ENCODE measurements at regions not wholly inside any gene's neighbourhood (a gene's known extent, or its start where the extent isn't known, plus 50 kb on each side); places are given as distances from the start of the nearest gene placed in this dataset.
"Not testable (repeated sequence)": the region's sequence is repeated elsewhere in the genome, so short reads cannot be mapped to it uniquely, and the experiment has no call there.

DNA sequence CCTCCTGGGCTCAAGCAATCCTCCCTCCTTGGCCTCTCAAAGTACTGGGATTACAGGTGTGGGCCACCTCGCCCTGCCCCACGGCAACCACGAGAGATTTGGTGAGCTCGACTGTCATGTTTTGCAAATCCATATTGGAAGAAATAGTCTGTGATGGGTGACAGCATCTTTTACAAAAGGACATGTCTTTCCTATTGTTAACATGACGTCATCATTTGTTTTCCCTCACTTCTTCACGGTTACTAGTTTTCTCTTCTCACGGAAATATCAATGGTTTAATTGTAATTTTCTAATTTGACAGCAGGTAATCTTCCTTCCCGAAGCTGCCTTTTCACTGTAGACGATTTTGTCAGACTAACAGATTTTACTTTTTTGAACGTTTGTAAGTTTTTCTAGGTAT, 110.8 kb upstream of the GREM2 start:
- no peaks in the 10 kb centered on the region for H3K27me3 ChIP-seq
- no peak overlapping the region for H3K4me3 ChIP-seq
- no peaks in the 10 kb centered on the region for H3K9me3 ChIP-seq
- H3K36me3 ChIP-seq: no peaks in the 10 kb centered on the region
- H3K4me1 ChIP-seq: no peaks in the 10 kb centered on the region
- intact Hi-C loops (cut with DNase I): no loop called here
- H3K27ac ChIP-seq: no peak overlapping the region
- TF ChIP-seq POLR2A (IDR thresholded peaks at IDR 0.05) (no peak), POLR2AphosphoS5 (IDR thresholded peaks at IDR 0.05; ENCODE audit: insufficient read depth in 1 of 2, low read depth in 1 of 2) (no peak)
- TF ChIP-seq, protein P1, sequence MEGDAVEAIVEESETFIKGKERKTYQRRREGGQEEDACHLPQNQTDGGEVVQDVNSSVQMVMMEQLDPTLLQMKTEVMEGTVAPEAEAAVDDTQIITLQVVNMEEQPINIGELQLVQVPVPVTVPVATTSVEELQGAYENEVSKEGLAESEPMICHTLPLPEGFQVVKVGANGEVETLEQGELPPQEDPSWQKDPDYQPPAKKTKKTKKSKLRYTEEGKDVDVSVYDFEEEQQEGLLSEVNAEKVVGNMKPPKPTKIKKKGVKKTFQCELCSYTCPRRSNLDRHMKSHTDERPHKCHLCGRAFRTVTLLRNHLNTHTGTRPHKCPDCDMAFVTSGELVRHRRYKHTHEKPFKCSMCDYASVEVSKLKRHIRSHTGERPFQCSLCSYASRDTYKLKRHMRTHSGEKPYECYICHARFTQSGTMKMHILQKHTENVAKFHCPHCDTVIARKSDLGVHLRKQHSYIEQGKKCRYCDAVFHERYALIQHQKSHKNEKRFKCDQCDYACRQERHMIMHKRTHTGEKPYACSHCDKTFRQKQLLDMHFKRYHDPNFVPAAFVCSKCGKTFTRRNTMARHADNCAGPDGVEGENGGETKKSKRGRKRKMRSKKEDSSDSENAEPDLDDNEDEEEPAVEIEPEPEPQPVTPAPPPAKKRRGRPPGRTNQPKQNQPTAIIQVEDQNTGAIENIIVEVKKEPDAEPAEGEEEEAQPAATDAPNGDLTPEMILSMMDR (IDR thresholded peaks at IDR 0.05): no peak
- no peak for DNase-seq (ENCODE audit: extremely low spot score in 2 of 2)

DNA sequence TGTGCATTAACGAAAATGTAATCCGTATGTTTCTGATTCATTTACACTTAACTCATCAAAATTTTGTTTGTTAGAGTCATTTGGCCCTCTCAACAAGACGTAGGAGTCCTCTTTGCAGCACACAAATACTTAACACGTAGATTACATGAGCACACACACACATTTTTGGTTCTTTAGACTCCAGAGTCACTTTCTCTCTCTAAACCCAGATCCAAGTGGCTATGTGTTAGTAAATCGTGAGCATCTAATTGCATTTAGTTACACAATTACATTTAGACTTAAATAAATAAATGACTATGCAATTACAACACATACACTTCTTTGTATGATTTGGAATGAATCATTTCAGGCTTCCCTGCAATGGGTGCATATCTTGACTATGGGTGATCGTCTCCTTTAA, 109.0 kb upstream of the GREM2 start:
- Histone ChIP-seq H3K4me3 (no peak overlapping the region), H3K36me3 (no peaks in the 10 kb centered on the region), H3K27ac (no peak overlapping the region), H3K27me3 (no peaks in the 10 kb centered on the region), H3K9me3 (no peaks in the 10 kb centered on the region), H3K4me1 (no peaks in the 10 kb centered on the region)
- TF ChIP-seq POLR2AphosphoS5 (IDR thresholded peaks at IDR 0.05; ENCODE audit: insufficient read depth in 1 of 2, low read depth in 1 of 2): no peak
- TF ChIP-seq, protein P1 (IDR thresholded peaks at IDR 0.05): no peak
- no peak for TF ChIP-seq POLR2A (IDR thresholded peaks at IDR 0.05)
- no peak for DNase-seq (ENCODE audit: extremely low spot score in 2 of 2)
- intact Hi-C loops (cut with DNase I): no loop called here

GRCh38 chr1:240719953-240720700, 108.2 kb upstream of the GREM2 start:
- DNase-seq (ENCODE audit: extremely low spot score in 2 of 2): no peak
- intact Hi-C loops (cut with DNase I): no loop called here
- H3K27me3 ChIP-seq: no peaks in the 10 kb centered on the region
- no peak overlapping the region for H3K4me3 ChIP-seq
- TF ChIP-seq POLR2AphosphoS5 (IDR thresholded peaks at IDR 0.05; ENCODE audit: insufficient read depth in 1 of 2, low read depth in 1 of 2): no peak
- no peak for TF ChIP-seq POLR2A (IDR thresholded peaks at IDR 0.05)
- TF ChIP-seq, protein P1 (IDR thresholded peaks at IDR 0.05): no peak
- no peak overlapping the region for H3K27ac ChIP-seq
- no peaks in the 10 kb centered on the region for H3K9me3 ChIP-seq
- no peaks in the 10 kb centered on the region for H3K4me1 ChIP-seq
- no peaks in the 10 kb centered on the region for H3K36me3 ChIP-seq

DNA sequence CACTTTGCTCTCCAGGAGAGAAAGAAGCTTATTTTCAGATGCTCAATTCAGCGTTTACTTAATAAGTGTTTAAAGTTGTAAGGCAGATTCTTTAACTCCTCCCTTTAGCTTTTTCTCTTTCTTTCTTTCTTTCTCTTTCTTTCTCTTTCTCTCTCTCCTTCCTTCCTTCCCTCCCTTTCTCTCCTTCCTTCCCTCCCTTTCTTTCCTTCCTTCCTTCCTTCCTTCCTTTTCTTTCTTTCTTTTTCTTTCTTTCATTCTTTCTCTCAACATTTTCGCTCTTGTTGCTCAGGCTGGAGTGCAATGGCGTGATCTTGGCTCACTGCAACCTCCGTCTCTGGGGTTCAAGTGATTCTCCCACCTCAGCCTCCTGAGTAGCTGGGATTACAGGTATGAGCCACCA, 104.6 kb upstream of the GREM2 start:
- DNase-seq (ENCODE audit: extremely low spot score in 2 of 2); H3K27ac ChIP-seq; intact Hi-C loops (cut with DNase I); H3K4me3 ChIP-seq; H3K36me3 ChIP-seq; H3K27me3 ChIP-seq; H3K4me1 ChIP-seq; H3K9me3 ChIP-seq: not testable (repeated sequence)

- TF ChIP-seq, protein P1 (IDR thresholded peaks at IDR 0.05): no peak
- no peak for TF ChIP-seq POLR2A (IDR thresholded peaks at IDR 0.05)
- TF ChIP-seq POLR2AphosphoS5 (IDR thresholded peaks at IDR 0.05; ENCODE audit: insufficient read depth in 1 of 2, low read depth in 1 of 2): no peak
- Histone ChIP-seq H3K27ac (no peak overlapping the region), H3K36me3 (no peaks in the 10 kb centered on the region), H3K4me1 (no peaks in the 10 kb centered on the region), H3K27me3 (no peaks in the 10 kb centered on the region), H3K4me3 (no peak overlapping the region), H3K9me3 (no peaks in the 10 kb centered on the region)
- no peak for DNase-seq (ENCODE audit: extremely low spot score in 2 of 2)
- intact Hi-C loops (cut with DNase I): no loop called here
Measured at GRCh38 chr1:240714568-240715292, 102.8 kb upstream of the GREM2 start.

Data from vagina (tissue), 2 donors.